Gastrocnemius medialis (tissue), 4 donors: ENCODE measurements at regions not wholly inside any gene's neighbourhood (a gene's known extent, or its start where the extent isn't known, plus 50 kb on each side); places are given as distances from the start of the nearest gene placed in this dataset.

ENCODE experiments used
- CTCF ChIP-seq, 5 experiments: fragments of 450-650 bp in 3 of 5; fragments of 200-600 bp in 2 of 5; sonication (generic) in 2 of 5; IDR thresholded peaks in 4 of 5; conservative IDR thresholded peaks in 1 of 5; 1 replicate in 4 of 5; 2 replicates in 1 of 5; pipeline ENCODE4 v1.5.1; 2016 to 2019; ENCODE audit warnings: antibody characterized with exemption in 5 of 5, mild to moderate bottlenecking in 3 of 5, moderate library complexity in 3 of 5
- POLR2A ChIP-seq, 2 donors: fragments of 450-650 bp; IDR thresholded peaks; one replicate each; pipeline ENCODE4 v1.6.1; 2017; ENCODE audit warnings: antibody characterized with exemption in 2 of 2, mild to moderate bottlenecking in 2 of 2, moderate library complexity in 2 of 2

DNA sequence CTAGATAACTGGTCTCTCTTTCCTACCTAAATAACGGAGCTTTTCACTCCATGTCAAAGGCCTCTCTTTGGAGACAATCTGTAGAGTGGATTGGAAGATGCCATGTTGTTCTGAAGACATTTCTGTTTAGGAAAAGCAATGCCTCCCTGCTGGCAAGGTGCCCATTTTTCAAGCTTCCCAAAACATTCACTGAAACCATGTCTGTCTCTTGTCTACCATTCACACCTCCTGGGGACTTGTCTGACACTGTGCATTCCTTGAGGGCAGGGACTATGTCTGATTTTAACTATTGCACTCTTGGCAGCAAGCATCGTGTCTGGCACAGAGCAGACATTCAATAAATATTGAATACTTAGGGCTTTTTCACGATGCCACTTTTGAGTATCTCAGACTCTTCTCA, 528.9 kb upstream of the NRP1 start:
- no peak for TF ChIP-seq CTCF (IDR thresholded peaks at IDR 0.05 in 4 of 5, conservative IDR thresholded peaks at IDR 0.05 in 1 of 5)
- no peak for TF ChIP-seq POLR2A (IDR thresholded peaks at IDR 0.05)
